ENCODE measurements at regions not wholly inside any gene's neighbourhood (a gene's known extent, or its start where the extent isn't known, plus 50 kb on each side); places are given as distances from the start of the nearest gene placed in this dataset.

GRCh38 chr6:105645958-105646357 is 243.1 kb upstream of the PREP start:
- TF ChIP-seq CTCF (IDR thresholded peaks at IDR 0.05; ENCODE audit: insufficient read depth, low read length, poor library complexity, severe bottlenecking) (no peak), EZH2phosphoT487 (conservative IDR thresholded peaks at IDR 0.05; ENCODE audit: low read length) (no peak)
